Right lobe of liver (tissue), 6 donors: ENCODE measurements at regions not wholly inside any gene's neighbourhood (a gene's known extent, or its start where the extent isn't known, plus 50 kb on each side); places are given as distances from the start of the nearest gene placed in this dataset.

Experiments
- ATAC-seq, 4 donors: fragments of 200-7000 bp; cut with Tn5 transposase; one replicate each; pipeline ENCODE4 v1.9.1; 2020; ENCODE audit warnings: mild to moderate bottlenecking in 4 of 4, moderate library complexity in 4 of 4
- DNase-seq, 3 donors: peaks; one replicate each; pipeline ENCODE4 v3.0.0-alpha.2; 2020
- H3K27ac ChIP-seq, 3 donors: fragments of 200-600 bp; one replicate each; pipeline ENCODE4 v1.8.0; 2022
- H3K27me3 ChIP-seq, 2 donors: fragments of 200-600 bp; one replicate each; pipeline ENCODE4 v1.8.0; 2022
- H3K36me3 ChIP-seq, 4 donors: fragments of 200-600 bp; sonication (generic) in 1 of 4; one replicate each; pipeline versions ENCODE4 v1.5.1 to v1.8.0; 2017 to 2022; ENCODE audit warnings: control low read depth in 1 of 4
- H3K4me1 ChIP-seq, 4 donors: fragments of 200-600 bp; sonication (generic) in 1 of 4; one replicate each; pipeline versions ENCODE4 v1.5.1 to v1.8.0; 2017 to 2022; ENCODE audit warnings: control low read depth in 1 of 4
- H3K4me3 ChIP-seq, 3 donors: fragments of 200-600 bp; one replicate each; pipeline ENCODE4 v1.8.0; 2022
- H3K9me3 ChIP-seq, 4 donors: fragments of 200-600 bp; sonication (generic) in 1 of 4; one replicate each; pipeline versions ENCODE4 v1.5.1 to v1.8.0; 2017 to 2022; ENCODE audit warnings: control low read depth in 1 of 4
- POLR2A ChIP-seq: fragments of 450-650 bp; IDR thresholded peaks from one replicate; pipeline ENCODE4 v1.6.1; 2017; ENCODE audit warnings: antibody characterized with exemption, mild to moderate bottlenecking
- WGBS: methylation state at CpG from one replicate; pipeline ENCODE4 v1.1.6; 2018; ENCODE audit warnings: low coverage, low lambda C conversion rate; ENCODE audit not compliant: insufficient coverage; ENCODE audit errors: missing lambda C conversion rate; 5-methylcytosine and 5-hydroxymethylcytosine counted together
- intact Hi-C, 2 donors: fragments of 100-400 bp; cut with DNase I; formaldehyde crosslinking; loops; one replicate each; pipeline versions ENCODE4 v1.11.2 to v1.14.1; 2022
- TF ChIP-seq, protein P1 (sequence below), 4 donors: fragments of 200-600 bp in 3 of 4; fragments of 450-650 bp in 1 of 4; IDR thresholded peaks; one replicate each; pipeline versions ENCODE4 v1.5.1 to v1.8.0; 2016 to 2022; ENCODE audit warnings: antibody characterized with exemption in 4 of 4, mild to moderate bottlenecking in 2 of 4
- donor health status: DM: no; HTN: yes; CAD: no.
- donor health status: DM: no; HTN: no; CAD: no.
- donor health status: DM: no; HTN: no; CAD: no.
- donor health status: DM: no; HTN: yes; CAD: no.
- donor health status: DM: no; HTN: yes; CAD: no.

DNA sequence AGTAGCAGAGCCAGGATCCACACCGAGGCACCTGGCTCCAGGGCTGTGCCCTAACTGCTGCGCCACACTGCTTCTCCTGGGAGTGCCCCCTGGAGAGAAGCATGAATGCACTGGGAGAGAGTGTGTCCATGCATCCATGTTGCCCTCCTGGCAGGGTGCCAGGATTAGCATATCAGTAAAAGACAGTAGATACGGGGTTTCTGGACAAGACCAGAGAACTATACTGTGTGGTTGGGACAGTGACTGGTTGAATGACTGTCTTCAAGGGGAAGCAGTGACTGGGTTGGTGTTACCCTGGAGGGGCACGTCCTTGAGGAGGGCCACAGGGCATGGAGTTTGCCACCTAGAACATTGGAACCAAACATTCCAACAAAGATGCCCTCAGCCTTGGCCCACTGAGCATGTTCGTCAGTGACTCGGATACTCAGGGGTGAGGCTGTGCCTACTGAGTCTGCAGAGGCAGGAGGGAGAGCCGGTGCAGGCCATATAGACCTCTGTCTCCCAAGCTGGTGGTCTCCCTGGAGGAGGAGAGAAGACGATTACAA, 288.8 kb downstream of the CDC5L start:
- no peak for DNase-seq
- no peak for ATAC-seq
- WGBS, result 81% methylated on average over 3 of the region's 8 CpGs

DNA sequence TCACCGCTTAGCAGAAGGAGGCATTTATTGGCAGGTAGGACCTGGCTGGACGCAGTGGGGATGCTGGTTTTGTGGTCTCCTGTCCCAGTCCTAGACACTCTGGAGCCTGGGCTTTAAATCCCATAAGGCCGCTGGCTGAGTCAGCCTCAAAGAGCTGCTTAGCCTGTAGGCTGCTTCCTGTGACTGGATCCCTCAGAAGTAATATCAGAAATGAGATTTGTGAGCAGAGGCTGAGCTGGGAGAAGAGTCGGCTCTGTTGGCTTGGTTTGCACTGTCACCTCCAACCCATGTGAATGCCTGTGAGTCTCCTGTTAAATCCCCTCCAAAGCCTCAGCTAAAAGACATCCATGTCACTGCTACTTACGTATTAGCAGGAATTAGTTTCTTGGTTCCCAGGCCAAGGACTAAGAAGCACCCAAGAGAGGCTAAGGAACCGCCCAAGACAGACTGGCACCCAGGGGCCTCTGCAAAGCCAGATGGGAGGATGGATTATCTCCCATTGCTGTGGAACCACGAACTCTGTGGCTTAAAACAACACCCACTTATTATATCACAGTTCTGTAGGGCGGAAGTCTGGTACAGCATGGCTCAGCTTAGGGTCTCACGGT, 289.4 kb downstream of the CDC5L start:
- H3K27ac ChIP-seq, result no peak overlapping the region
- H3K36me3 ChIP-seq, result no peaks in the 10 kb centered on the region
- 74% methylated on average over 3 of the region's 9 CpGs for WGBS
- ATAC-seq (no peak), DNase-seq (no peak)
- no peaks in the 10 kb centered on the region for H3K27me3 ChIP-seq
- TF ChIP-seq POLR2A, result no peak
- TF ChIP-seq, protein P1, sequence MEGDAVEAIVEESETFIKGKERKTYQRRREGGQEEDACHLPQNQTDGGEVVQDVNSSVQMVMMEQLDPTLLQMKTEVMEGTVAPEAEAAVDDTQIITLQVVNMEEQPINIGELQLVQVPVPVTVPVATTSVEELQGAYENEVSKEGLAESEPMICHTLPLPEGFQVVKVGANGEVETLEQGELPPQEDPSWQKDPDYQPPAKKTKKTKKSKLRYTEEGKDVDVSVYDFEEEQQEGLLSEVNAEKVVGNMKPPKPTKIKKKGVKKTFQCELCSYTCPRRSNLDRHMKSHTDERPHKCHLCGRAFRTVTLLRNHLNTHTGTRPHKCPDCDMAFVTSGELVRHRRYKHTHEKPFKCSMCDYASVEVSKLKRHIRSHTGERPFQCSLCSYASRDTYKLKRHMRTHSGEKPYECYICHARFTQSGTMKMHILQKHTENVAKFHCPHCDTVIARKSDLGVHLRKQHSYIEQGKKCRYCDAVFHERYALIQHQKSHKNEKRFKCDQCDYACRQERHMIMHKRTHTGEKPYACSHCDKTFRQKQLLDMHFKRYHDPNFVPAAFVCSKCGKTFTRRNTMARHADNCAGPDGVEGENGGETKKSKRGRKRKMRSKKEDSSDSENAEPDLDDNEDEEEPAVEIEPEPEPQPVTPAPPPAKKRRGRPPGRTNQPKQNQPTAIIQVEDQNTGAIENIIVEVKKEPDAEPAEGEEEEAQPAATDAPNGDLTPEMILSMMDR (IDR thresholded peaks at IDR 0.05), result no peak
- no peak overlapping the region for H3K4me3 ChIP-seq
- intact Hi-C loops, result no loop called here
- H3K9me3 ChIP-seq, result no peaks in the 10 kb centered on the region
- H3K4me1 ChIP-seq, result no peaks in the 10 kb centered on the region

More for the DNA sequence above, 288.8 kb downstream of the CDC5L start:
- H3K27ac ChIP-seq, result no peak overlapping the region
- intact Hi-C loops, result no loop called here
- no peak for TF ChIP-seq POLR2A
- TF ChIP-seq, protein P1 (IDR thresholded peaks at IDR 0.05), result no peak
- H3K27me3 ChIP-seq, result no peaks in the 10 kb centered on the region
- no peaks in the 10 kb centered on the region for H3K9me3 ChIP-seq
- no peak overlapping the region for H3K4me3 ChIP-seq
- H3K4me1 ChIP-seq, result no peaks in the 10 kb centered on the region
- no peaks in the 10 kb centered on the region for H3K36me3 ChIP-seq

DNA sequence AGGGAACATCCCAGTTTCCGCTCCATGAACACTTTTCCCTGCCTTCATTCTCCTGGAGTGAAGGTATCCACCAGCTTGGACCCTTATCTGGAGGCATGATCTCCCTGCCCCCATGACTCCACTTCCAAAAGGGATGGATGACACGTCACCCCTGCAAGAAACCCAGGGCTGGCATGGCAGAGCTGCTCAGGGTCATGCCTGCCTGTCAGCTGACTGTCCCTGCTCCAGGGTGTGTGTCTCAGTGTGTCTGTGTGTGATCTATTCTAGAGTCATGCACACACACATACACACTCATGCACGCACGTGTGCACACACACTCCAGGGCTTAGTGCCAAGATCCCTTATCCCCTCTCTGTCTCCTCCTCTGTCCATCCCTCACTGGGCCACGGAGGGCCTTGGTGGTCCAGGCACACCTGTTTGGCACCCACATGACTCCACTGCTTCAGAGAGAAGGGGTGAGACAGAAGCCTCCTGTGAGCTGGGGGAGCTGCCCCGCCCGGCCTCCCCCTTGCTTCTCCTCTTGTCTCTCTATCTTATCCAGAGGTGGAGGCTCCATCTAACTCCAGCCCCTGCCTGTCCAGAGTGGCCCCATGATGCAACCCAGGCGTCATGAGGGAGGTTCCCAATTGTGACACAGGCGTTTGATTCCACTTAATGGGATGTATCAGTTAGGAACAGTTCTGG, 290.9 kb downstream of the CDC5L start:
- ATAC-seq (no peak), DNase-seq (no peak)
- H3K4me3 ChIP-seq, result no peak overlapping the region
- no peaks in the 10 kb centered on the region for H3K27me3 ChIP-seq
- no peaks in the 10 kb centered on the region for H3K36me3 ChIP-seq
- no peaks in the 10 kb centered on the region for H3K4me1 ChIP-seq
- TF ChIP-seq, protein P1 (IDR thresholded peaks at IDR 0.05), result no peak
- TF ChIP-seq POLR2A, result no peak
- H3K9me3 ChIP-seq, result no peaks in the 10 kb centered on the region
- WGBS, result 72% methylated on average over 2 of the region's 9 CpGs
- no peak overlapping the region for H3K27ac ChIP-seq
- intact Hi-C loops, result no loop called here

DNA sequence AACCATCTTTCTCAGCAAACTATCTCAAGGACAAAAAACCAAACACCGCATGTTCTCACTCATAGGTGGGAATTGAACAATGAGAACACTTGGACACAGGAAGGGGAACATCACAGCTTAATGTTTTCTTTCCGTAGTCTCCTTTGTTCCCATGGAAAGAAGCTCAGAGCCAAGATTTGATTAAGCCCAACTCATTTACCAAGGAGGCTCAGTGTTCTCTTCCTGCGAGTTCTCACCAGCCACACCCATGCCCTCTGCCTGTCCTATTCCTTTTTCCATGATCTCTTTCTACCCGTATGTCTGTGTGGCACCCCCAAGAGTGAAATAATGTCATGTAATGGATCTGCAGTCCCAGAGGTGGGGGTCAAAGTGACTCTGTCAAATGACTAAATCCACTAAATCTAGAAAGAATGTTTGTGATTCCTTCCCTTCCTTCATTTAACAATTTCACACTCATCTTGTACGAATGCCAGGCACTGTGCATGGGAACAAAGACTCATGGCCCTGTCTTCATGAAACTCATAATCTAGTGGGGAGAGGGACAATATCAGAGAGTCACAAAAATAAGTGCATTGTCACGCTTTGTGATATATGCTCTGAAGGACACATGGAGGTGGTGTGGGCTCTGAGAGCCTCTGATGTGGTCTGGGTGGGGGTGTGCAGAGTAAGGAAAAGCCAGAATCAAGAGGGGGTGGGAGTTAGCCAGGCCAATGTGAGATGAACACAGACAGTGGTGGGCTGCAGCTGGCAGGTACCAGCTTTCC, 292.1 kb downstream of the CDC5L start:
- ATAC-seq (no peak), DNase-seq (no peak)
- TF ChIP-seq POLR2A, result no peak
- TF ChIP-seq, protein P1 (IDR thresholded peaks at IDR 0.05), result no peak
- Histone ChIP-seq H3K9me3 (no peaks in the 10 kb centered on the region), H3K27me3 (no peaks in the 10 kb centered on the region), H3K4me3 (no peak overlapping the region), H3K4me1 (no peaks in the 10 kb centered on the region), H3K36me3 (no peaks in the 10 kb centered on the region), H3K27ac (no peak overlapping the region)
- intact Hi-C loops, result no loop called here
- WGBS, result 78% methylated on average over 6 of the region's 6 CpGs
